ENCODE measurements at regions not wholly inside any gene's neighbourhood (a gene's known extent, or its start where the extent isn't known, plus 50 kb on each side); places are given as distances from the start of the nearest gene placed in this dataset.

- H3K4me3 ChIP-seq (ENCODE audit: low read depth, poor library complexity, severe bottlenecking), result no peak overlapping the region
- DNase-seq (ENCODE audit: low spot score in 2 of 2), result peak in 1 of 2 donors; percentile 82
- intact Hi-C loops (cut with DNase I; ENCODE audit: low total_unique reads), result no loop called here
- WGBS, 2 donors, result 74 to 81% methylated on average over 6 of the region's 6 CpGs
- TF ChIP-seq CTCF (IDR thresholded peaks at IDR 0.05) (no peak), POLR2A (IDR thresholded peaks at IDR 0.05) (no peak)
Observed at GRCh38 chr14:101130861-101131260, 227.3 kb upstream of the RTL1 start.

GRCh38 chr14:101131451-101131916, 228.0 kb upstream of the RTL1 start:
- intact Hi-C loops (cut with DNase I; ENCODE audit: low total_unique reads), result no loop called here
- H3K4me3 ChIP-seq (ENCODE audit: low read depth, poor library complexity, severe bottlenecking), result no peak overlapping the region
- DNase-seq (ENCODE audit: low spot score in 2 of 2), result no peak
- TF ChIP-seq POLR2A (IDR thresholded peaks at IDR 0.05) (no peak), CTCF (IDR thresholded peaks at IDR 0.05) (no peak)
- WGBS, 2 donors, result 61 to 69% methylated on average over 7 of the region's 7 CpGs

GRCh38 chr14:101132051-101132571, 228.6 kb upstream of the RTL1 start:
- H3K4me3 ChIP-seq (ENCODE audit: low read depth, poor library complexity, severe bottlenecking), result no peak overlapping the region
- intact Hi-C loops (cut with DNase I; ENCODE audit: low total_unique reads), result no loop called here
- no peak for DNase-seq (ENCODE audit: low spot score in 2 of 2)
- 68 to 77% methylated on average over 10 of the region's 10 CpGs for WGBS, 2 donors
- TF ChIP-seq CTCF (IDR thresholded peaks at IDR 0.05), result no peak
- no peak for TF ChIP-seq POLR2A (IDR thresholded peaks at IDR 0.05)

GRCh38 chr14:101132588-101132987, 229.1 kb upstream of the RTL1 start:
- WGBS, 2 donors, result 72 to 79% methylated on average over 6 to 7 of the region's 7 CpGs
- intact Hi-C loops (cut with DNase I; ENCODE audit: low total_unique reads), result no loop called here

GRCh38 chr14:101133068-101133467, 229.5 kb upstream of the RTL1 start:
- no peak for DNase-seq (ENCODE audit: low spot score in 2 of 2)
- 78 to 88% methylated on average over 8 of the region's 8 CpGs for WGBS, 2 donors
- intact Hi-C loops (cut with DNase I; ENCODE audit: low total_unique reads), result no loop called here
- no peak for TF ChIP-seq POLR2A (IDR thresholded peaks at IDR 0.05)
- no peak for TF ChIP-seq CTCF (IDR thresholded peaks at IDR 0.05)
- H3K4me3 ChIP-seq (ENCODE audit: low read depth, poor library complexity, severe bottlenecking), result no peak overlapping the region

More at GRCh38 chr14:101132588-101132987, 229.1 kb upstream of the RTL1 start:
- no peak for DNase-seq (ENCODE audit: low spot score in 2 of 2)
- no peak for TF ChIP-seq CTCF (IDR thresholded peaks at IDR 0.05)
- no peak for TF ChIP-seq POLR2A (IDR thresholded peaks at IDR 0.05)
- H3K4me3 ChIP-seq (ENCODE audit: low read depth, poor library complexity, severe bottlenecking), result no peak overlapping the region

GRCh38 chr14:101134161-101134631, 230.7 kb upstream of the RTL1 start:
- 75 to 77% methylated on average over 12 of the region's 12 CpGs for WGBS, 2 donors
- intact Hi-C loops (cut with DNase I; ENCODE audit: low total_unique reads), result no loop called here
- DNase-seq (ENCODE audit: low spot score in 2 of 2), result no peak
- TF ChIP-seq CTCF (IDR thresholded peaks at IDR 0.05), result no peak
- TF ChIP-seq POLR2A (IDR thresholded peaks at IDR 0.05), result no peak
- H3K4me3 ChIP-seq (ENCODE audit: low read depth, poor library complexity, severe bottlenecking), result no peak overlapping the region
